HG03520 (cell line): ENCODE measurements at regions not wholly inside any gene's neighbourhood (a gene's known extent, or its start where the extent isn't known, plus 50 kb on each side); places are given as distances from the start of the nearest gene placed in this dataset.

Source experiments
- ATAC-seq: cut with Tn5 transposase; IDR thresholded peaks from one replicate; pipeline ENCODE4 v1.9.1; 2021; ENCODE audit warnings: mild to moderate bottlenecking, moderate library complexity; ENCODE audit not compliant: unreplicated experiment

DNA sequence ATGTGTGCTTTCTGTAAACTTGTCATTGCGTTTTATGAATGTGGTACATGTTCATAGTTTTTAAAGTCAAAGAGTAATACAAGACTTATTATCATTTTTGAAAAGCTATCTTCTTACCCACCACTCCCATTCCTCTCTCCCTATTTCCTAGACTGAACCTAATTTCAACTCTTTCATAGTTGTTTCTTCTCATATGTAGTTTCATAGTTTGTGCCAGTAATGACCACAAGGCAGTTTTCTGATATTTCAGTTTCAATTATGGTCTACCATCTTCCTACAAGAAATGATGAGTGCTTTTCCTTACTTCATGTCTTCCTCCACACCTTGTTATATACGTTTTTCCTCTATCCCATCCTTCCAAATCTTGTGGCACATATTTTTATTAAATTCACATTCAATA lies 445.0 kb upstream of the GOLIM4 start:
- ATAC-seq = no peak

DNA sequence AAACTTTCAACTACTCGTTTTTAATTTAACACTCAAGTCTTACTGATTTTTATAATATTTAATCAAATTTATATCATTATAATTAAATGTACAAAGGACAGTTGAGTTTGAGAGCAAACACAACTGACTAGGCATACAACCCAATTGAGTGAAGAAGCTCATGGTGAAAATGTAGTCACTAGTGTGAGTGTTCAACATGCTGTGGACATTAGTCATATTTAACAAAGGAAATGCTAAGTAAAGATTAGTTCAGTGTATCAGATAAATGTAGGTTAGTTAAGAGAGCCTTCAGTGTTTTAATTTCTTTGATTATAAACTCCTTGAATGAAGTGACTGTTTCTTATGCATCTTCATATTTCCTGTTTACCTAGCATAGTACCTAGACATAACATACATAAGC lies 444.2 kb upstream of the GOLIM4 start:
- ATAC-seq = no peak

DNA sequence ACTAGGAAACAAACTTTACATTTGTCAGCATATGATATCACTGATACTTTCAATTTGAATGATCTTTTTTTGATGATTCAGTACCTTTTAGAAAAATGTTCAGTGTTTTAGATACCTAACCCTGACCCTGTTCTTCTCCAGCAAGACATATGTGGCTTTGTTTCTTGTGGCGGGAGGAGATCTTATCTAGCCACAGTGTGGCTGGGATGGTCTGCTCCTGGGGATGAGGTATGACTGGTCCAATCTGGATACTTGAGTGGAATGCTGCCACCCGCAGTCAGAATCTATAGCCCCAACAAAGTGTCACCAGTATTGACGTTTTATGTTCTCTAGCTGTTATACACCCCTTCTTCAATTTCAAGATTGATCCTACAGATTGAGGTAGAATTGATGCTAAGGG lies 439.0 kb upstream of the GOLIM4 start:
- no peak for ATAC-seq

DNA sequence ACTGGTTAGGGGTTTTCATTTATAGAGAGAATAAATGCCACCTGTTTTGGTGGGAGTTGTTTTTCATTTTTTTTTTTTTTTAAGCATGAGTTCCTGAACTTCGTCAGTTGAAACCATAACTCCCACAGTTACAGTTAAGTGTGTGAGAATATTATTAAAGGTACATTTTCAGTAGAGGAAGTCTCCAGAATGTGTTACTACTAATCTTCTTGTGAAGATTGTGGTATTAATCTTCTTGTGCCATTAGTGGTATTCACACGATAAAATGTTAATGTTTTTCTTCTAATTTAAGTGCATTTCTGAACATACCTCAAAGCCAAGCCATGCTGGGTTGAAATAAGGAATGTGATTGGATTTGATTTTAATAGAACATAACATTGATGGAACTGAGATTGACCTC lies 437.9 kb upstream of the GOLIM4 start:
- no peak for ATAC-seq

- no peak for ATAC-seq
These were observed 436.4 kb upstream of the GOLIM4 start for GRCh38 chr3:168532135-168532534.

DNA sequence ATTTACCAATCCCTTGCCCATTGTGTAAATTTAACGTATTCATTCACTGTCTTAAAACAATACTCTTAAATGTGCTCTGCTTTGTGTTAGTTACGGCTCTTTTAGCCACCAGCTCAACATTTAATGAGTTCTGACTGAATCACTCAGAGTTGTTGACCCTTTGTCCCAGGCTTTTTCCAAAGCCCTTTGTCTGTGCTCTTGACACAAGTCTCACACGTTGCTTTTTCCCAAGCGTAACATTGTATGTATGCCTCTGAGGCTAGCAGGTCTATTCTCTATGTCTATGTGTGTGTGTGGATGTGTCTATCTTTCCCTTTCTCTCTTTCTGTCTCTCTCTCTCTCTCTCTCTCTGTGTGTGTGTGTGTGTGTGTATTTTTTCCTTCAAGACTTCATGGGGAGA lies 435.4 kb upstream of the GOLIM4 start:
- ATAC-seq = no peak

DNA sequence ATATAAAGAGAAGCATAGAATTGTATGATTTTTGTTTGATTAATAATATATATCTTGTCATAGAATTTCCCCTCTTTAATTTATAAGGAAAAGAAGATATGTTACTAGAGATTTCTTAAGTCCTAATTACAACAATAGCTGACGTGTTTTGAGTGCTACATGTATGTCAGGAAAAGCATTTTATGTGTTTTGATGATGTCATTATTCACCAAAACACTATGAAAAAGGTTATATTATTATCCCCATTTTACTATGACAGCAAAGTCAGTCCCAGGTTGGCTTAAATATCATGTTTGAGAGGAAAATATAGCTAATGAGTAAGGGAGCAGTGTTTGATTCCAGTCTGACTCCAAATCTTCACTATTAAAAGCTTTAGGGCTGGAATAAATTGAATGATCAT lies 428.4 kb upstream of the GOLIM4 start:
- no peak for ATAC-seq

- ATAC-seq = no peak
These were observed 421.7 kb upstream of the GOLIM4 start for GRCh38 chr3:168517249-168518071.

- no peak for ATAC-seq
These were observed 418.5 kb upstream of the GOLIM4 start for GRCh38 chr3:168514252-168514651.

GRCh38 chr3:168512802-168513201 lies 417.1 kb upstream of the GOLIM4 start:
- ATAC-seq = no peak

- no peak for ATAC-seq
These were observed 415.8 kb upstream of the GOLIM4 start for GRCh38 chr3:168511428-168512014.

- no peak for ATAC-seq
These were observed 410.9 kb upstream of the GOLIM4 start for GRCh38 chr3:168506589-168506988.

GRCh38 chr3:168501570-168501969 lies 405.8 kb upstream of the GOLIM4 start:
- no peak for ATAC-seq

- ATAC-seq = no peak
These were observed 402.5 kb upstream of the GOLIM4 start for GRCh38 chr3:168498194-168498593.

DNA sequence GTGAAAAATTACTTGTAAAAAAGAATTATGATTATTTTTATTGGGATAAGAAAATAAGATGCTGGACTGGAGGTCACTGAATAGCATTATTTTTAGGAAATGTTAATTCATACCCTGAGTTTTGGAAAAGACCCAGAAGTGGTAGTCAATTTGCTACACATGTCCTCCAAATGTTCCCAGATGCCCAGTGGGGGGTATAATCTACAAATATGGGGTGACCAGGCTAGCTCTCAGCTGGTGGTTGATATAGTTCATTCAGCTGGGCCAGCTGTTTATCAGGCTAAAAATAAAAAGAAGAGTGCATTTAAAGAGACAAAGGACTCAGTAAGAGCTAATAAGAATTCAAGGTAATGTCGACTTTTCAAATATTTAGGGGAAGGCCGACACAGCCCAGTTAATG lies 402.0 kb upstream of the GOLIM4 start:
- no peak for ATAC-seq

DNA sequence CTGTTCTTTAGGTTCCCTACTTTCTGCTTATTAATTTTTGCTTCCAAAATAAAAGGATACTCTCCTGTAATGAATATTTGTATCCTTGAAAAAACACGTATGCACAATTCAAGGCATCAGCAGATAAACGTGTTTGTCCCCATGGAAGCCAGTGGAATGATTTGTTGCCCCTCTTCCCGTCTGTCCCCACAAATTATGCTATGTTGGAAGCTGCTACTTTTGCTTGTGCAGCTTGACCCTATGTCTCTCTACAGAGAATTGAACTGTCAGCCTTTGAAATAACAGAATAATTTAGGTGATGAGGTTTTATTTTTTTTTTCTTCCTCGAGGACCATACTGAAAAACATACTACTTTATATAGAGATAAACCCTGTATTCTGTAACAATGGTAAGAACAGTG lies 401.5 kb upstream of the GOLIM4 start:
- ATAC-seq = no peak

- ATAC-seq = no peak
These were observed 400.2 kb upstream of the GOLIM4 start for GRCh38 chr3:168495932-168496331.

GRCh38 chr3:168495270-168495669 lies 399.5 kb upstream of the GOLIM4 start:
- ATAC-seq = no peak

DNA sequence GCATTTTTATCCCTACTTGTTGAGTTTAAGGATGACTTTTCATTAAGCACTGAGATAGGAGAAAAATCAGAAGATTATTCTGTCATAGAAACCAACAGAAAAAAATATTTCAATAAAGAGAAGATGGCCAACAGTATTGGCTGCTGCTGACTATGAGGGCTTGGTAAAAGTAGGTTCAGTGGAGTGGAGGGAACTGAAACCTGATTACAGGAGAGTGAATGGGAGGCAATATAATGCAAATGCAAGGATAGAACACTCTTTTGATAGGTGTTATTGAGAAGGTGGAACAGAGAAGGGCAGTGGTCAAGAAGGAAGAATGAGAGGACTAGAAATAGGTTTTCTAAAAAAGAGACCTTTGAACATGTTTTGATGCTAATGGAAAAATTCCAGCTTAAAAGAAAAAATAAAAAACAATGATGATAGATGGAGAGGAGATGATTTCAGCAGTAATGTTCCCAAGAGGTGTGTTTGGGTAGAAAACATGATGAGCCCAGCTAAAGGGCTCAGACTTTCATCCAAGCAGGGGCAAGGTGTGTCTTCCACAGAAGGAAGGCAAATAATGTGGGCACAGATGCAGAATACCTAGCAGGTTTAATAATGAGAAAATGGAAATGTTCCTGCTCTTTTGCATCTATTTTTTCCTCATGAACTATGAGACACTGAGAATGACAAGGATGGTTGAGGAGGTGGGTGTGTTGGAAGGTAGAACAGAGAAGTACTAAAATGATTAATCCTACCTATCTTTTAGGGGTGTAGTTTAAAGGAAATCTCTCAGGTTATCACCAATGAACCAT lies 397.9 kb upstream of the GOLIM4 start:
- no peak for ATAC-seq

DNA sequence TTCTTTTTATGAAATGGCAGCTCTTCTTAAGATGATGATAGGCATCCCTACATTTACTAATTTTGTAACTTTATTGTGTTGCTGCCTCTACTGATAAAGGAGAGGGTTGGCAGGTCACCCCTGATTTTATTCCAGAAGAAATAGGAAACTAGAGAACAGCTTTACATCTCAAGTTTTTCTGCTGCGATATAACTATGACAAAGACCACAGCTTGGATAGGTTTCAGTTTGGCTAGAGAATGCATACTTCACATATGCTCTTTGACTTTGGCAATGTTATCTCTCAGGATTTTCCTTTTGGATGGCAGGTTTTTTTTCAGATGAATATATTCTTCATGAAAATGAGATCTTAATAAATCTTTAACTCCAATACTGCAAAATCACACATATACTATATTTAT lies 395.3 kb upstream of the GOLIM4 start:
- ATAC-seq = no peak

GRCh38 chr3:168489301-168489700 lies 393.6 kb upstream of the GOLIM4 start:
- no peak for ATAC-seq

DNA sequence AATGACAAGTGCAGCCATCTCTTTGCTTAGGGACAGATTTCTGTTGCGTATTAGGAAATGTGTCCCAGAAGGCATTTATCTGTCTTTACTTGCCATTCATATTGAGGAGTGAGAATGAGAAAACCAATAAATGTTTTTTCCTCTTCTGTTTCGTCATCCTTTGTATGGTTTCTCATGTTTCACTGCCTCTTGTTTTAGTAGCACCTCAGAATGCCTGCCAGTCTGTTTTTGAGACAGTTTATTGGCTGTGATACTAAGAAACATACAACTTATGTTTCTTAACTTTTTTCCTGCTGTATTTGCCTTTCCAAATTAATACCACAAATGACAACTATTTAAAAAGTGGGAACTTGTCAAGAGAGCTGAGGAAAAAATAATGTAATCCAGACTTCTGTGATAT lies 390.2 kb upstream of the GOLIM4 start:
- no peak for ATAC-seq
